HG02840 (cell line): ENCODE measurements at regions not wholly inside any gene's neighbourhood (a gene's known extent, or its start where the extent isn't known, plus 50 kb on each side); places are given as distances from the start of the nearest gene placed in this dataset.
"Not testable (repeated sequence)": the region's sequence is repeated elsewhere in the genome, so short reads cannot be mapped to it uniquely, and the experiment has no call there.

ENCODE experiments used
- ATAC-seq: cut with Tn5 transposase; IDR thresholded peaks from one replicate; pipeline ENCODE4 v1.9.1; 2021; ENCODE audit warnings: mild to moderate bottlenecking, moderate library complexity, moderate number of reproducible peaks; ENCODE audit not compliant: unreplicated experiment, low FRiP score

DNA sequence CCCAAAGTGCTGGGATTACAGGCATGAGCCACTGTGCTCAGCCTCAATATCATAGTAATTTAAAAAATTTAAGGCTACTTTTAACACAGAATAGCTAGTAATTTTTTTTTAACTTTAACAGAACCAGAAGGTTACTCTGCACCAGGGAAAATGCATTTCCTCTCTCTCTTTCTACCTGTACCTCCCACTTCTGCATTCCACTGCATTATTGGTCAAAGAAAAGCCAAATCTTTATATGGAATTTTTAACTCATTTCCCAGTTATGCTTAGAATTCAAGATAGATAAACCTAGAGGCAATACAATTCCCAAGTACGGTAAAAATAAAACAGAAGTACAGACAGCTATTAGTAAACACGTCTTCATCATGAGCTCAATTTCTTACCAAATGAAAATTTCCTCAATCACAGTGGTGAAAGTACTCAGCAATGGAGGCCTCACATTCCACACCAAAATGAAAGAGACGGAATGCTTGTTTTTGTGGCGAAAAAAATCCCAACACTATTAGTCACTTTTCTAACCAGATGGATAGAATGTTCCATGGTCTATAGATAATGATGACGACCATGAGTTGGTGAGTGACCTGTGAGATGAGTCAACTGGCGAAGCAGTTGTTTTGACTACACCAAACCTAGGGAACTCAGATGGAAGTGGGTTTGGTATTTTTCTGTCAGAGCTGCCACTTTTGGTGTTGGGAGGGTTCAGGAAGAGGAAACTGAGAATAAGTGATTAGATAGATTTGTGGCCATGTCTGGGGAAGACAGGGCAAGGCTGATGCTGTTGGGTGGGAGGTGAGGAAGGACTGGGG, 104.7 kb upstream of the SGK1 start:
- ATAC-seq, result no peak

GRCh38 chr6:134421501-134421900, 103.6 kb upstream of the SGK1 start:
- no peak for ATAC-seq

GRCh38 chr6:134420614-134421181, 102.8 kb upstream of the SGK1 start:
- ATAC-seq, result no peak

DNA sequence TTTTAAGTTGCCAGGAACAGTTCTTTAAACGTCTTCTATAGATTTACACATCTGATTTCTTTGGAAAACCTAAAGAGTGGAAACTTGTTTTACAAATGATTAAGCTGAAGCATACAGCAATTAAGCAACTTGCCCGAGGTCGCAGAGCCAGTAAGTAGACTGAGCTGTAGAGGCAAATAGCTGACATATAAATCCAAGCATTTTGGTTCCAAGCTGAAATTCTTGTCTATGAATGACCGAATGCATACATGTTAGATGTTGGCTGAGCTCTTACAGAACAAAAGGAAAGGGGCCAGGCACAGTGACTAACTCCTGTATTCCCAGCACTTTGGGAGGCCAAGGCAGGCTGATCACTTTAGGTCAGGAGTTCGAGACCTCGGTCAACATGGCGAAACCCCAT, 101.8 kb upstream of the SGK1 start:
- ATAC-seq, result no peak

- no peak for ATAC-seq
Observed at GRCh38 chr6:134416418-134417154, 98.7 kb upstream of the SGK1 start.

GRCh38 chr6:134415656-134416055, 97.7 kb upstream of the SGK1 start:
- ATAC-seq, result no peak

- no peak for ATAC-seq
Observed at GRCh38 chr6:134415194-134415593, 97.3 kb upstream of the SGK1 start.

GRCh38 chr6:134414793-134415192, 96.9 kb upstream of the SGK1 start:
- no peak for ATAC-seq

GRCh38 chr6:134413241-134413643, 95.3 kb upstream of the SGK1 start:
- ATAC-seq, result no peak

DNA sequence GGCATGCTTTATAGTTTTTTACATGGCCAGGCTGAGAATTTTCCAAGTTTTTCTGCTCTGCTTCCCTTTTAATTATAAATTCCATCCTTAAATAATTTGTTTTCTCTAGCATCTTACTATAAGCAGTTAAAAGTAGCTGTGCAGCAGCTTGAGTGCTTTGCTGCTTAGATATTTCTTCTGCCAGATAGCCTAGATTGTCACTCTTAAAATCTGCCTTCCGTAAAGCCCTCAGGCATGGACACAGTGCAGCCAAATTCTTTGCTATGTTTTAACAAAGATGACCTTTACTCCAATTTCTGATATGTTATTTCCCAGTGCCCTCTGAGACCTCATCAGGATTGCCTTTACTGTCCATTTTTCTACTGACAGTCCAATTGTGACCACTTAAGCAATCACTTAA, 92.6 kb upstream of the SGK1 start:
- no peak for ATAC-seq

DNA sequence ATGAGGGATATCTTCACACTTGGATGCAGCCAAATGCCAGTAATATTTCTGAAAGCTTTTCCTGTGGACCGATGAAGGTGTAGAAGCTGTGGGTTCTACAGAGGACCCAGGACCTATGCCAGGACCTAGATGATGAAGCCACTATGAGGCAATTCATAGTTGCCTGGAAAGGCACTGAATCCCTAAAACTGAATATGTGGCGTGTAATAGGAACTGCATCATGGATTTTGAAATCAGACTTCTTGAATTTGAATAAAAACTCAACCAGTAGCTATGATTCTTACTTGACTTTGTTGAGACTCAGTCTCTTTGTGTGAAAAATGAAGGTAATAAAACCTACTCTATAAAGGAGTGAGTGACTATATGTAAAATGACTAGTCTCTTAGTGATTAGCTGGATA, 89.9 kb upstream of the SGK1 start:
- ATAC-seq, result no peak

DNA sequence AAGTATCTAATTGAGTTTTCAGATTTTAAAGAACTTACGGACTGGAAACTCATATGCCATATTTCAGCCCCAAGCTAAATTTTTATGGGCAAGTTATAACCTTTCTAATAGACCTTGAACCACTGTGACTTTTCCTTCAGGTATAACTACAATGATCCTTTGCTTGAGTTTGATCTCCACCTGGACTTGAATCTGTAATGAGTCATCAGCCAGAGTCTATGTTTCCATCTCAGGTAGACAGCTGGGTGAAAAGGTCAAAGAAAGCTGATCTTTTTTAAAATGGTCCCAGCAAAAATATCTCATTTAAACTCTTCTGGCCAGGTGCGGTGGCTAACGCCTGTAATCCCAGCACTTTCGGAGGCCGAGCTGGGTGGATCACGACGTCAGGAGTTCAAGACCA, 88.4 kb upstream of the SGK1 start:
- no peak for ATAC-seq

DNA sequence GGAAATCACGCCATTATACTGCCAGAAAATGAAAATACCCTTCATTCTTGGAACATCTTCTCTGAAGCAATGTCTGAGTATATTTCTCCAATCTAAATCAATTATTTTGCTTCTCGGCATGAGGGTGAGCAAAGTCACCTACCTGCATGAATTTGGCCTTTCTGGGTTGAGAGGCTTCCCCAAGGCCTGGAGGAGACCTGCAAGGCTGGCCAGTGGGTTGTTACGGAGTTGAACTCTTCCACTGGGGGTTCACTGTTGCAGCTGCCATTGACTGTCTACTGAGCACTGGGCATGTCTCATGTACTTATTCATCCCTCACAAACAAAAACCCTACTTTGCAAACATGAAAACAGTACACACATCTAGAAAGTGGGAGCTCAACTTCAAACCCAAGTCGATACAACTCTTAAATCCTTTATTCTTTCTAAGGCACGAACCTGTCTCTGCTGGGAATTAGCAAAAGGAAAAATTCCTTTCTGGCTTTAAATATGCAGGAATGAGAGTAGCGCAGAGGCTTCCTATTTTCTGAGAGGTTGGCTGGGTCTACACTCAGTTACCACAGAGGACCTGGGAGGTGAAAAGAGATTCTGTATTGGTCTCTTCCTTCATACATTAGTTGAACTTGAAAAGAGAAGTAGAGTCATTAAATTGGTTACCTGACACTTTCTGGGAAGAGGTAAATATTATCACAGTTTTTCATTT, 87.6 kb upstream of the SGK1 start:
- no peak for ATAC-seq

GRCh38 chr6:134403312-134403711, 85.4 kb upstream of the SGK1 start:
- ATAC-seq, result not testable (repeated sequence)

DNA sequence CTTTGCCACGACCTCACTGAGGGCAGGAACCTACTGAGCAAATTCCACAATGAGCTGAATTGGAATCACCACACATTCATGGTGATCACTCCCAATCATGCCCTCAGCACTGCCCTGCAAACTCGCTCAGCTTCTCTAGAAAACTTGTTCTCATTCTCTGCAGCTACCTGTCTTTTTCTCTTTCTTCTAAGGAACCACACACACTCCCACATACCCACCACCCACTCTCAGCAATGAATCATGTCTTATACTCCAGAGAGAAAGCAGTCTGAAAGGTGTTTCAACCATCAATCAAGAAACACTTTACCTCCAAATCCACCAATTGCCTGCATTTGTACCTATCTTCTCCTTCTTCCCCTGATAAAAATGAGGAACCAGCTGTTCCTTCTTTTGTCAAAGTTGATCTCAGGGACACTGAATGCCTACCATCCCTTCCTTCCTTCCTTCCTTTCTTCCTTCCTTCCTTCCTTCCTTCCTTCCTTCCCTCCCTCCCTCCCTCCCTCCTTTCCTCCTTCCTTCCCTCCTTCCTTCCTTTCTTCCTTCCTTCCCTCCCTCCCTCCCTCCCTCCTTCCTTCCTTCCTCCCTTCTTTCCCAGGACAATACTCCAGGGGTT, 84.6 kb upstream of the SGK1 start:
- no peak for ATAC-seq

- no peak for ATAC-seq
Observed at GRCh38 chr6:134400941-134401340, 83.0 kb upstream of the SGK1 start.

- ATAC-seq, result no peak
Observed at GRCh38 chr6:134398453-134398852, 80.5 kb upstream of the SGK1 start.

- ATAC-seq, result no peak
Observed at GRCh38 chr6:134397676-134398075, 79.8 kb upstream of the SGK1 start.

GRCh38 chr6:134394905-134395304, 77.0 kb upstream of the SGK1 start:
- no peak for ATAC-seq

- no peak for ATAC-seq
Observed at GRCh38 chr6:134394208-134394607, 76.3 kb upstream of the SGK1 start.

DNA sequence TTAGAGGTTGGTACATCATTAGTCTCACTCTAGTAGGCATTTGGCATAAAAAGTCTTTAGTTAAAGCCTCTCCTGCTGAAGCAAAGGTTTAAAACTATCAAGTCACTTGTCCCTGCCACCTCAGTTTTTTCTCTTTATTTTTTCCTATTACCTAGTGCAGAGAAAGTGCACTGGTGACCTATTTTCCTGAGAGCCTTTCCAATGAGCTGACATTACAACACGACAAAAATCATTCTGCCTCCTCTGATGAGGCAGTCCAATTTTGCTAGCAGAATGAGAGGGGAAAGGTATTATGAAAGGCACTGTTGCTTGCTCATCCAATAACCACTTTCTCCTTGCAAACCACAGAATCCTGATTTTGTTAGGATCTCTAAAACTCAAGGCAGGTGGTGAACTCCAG, 73.3 kb upstream of the SGK1 start:
- no peak for ATAC-seq
